Fibroblast of skin of abdomen (primary cell): ENCODE measurements at regions not wholly inside any gene's neighbourhood (a gene's known extent, or its start where the extent isn't known, plus 50 kb on each side); places are given as distances from the start of the nearest gene placed in this dataset.
A peak's percentile ranks its signal among the peaks of the same experiment; 100 is the strongest.

Source experiments
- DNase-seq: peaks from one replicate; pipeline ENCODE4 v3.0.0-alpha.2; 2013

DNA sequence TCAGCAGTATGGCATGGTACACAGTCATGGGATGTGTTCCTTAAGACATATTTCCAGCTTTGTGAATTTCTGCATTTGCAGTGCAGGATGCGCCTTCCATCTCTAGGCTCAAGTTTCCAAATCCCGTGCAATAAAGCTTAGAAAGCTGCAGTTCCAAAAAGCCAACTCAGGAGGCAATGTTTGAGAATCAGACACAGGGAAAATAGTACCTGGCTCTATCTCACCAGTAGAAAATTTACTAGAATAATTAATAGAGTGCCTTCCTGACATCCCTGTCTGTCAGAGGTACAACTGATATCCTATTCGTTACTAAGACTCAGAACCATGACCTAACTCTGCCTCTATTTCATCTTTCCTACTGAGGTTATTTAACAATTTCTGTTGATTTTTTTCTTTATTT, 1333.0 kb downstream of the PCDH19 start:
- DNase-seq = no peak

DNA sequence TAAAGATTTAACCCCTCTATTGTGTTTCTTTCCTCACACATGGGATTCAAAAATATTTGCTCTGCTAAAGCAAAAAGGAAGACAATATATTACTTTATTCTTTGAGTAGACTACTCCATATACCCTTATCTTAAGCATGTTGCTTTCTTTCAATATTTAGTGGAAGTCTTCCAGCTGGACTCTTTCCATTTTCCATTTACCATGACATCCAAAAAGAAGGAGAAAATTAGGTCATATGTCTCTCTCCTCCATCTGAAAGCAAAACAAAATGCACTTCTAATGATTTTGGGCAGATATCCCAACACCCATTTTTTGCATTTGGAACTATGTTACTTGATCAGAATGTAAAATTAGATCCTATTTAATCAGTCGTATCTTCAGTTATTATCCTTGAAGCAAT, 1336.5 kb downstream of the PCDH19 start:
- no peak for DNase-seq

DNA sequence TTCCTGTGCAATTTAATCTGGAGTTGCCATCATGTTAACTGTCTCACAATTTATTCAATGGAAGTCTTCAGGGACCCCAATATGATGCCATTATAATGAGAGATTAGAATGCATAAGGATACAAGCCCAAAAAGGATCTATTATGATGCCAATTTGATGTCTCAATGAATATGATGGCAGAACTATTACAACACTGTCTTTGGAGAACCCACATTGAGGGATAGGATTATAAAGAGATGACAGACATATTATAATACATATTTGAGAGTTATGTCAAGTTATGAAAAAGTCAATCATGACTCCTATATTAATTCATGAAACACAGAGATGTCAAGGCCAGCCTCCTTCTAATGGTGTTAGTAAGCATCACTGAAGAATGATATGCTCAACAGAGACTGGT, 1358.4 kb downstream of the PCDH19 start:
- DNase-seq = no peak

DNA sequence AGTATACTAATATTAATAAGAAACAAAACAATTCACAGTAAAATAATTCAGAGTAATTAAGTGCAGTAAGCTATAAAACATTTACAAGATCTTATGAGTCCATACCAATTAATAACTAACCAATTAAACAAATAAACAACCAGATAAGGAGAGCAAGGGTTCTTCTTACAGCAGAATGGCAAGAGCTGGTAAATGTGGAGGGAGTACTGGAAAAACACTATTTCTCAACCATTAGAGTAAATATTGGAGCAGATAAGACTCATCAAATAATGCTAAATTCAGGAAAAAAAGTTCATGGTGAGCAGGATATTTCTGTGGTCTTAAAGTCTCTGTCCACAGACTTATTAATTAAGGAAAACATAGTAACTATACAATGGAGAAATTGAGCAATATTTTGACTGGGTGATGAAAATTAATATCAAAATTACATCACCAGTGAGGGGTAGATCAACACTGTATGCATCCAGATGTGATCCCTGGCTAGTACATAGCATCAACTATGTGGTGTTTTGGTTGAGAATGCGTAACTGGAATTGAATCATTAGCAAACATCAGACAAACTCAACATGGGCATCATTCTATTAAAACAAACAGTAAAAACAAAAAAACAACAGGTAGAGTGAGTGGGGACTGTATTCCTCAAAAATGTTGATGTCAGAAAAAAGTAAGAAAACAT, 1376.7 kb downstream of the PCDH19 start:
- no peak for DNase-seq

- DNase-seq = no peak
These were observed 1399.1 kb downstream of the PCDH19 start for GRCh38 chrX:99010957-99011356.

DNA sequence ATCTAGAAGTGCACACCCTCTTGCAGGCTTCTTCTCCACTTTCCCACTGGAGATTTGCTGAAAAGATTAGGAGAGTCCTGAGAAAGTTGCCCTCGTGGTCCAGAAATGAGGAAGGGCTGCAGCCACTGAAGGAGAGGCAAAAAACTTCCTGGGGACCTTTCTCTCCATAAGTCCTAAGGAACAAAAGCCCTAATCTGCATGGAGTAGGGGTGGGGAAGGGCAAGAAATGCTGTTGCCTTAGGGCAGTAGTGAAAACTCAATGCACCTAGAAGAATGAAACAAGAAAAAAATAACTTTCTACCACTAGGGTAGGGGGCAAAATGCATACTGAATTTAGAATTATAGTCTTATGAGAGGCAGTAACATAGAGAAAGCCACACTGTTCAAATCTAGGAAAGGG, 1408.8 kb downstream of the PCDH19 start:
- no peak for DNase-seq

DNA sequence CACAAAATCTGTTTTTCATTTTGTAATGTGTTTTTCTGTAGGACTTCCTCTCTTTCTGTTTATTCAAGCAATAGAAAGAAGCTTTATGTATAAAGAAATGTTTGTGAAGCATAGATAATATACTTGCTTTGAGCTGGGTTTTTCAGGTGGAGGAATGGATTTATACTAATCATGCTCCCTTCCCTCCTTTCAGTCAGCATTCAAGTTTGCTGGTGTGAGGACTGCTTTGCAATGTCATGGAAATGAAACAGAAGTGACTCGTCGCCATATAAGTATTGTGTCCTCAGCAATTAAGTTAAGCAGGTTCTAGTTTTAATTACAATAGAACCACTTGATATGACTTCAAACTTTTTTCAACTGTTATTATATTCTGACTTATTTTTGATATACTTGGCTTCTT, 1447.1 kb downstream of the PCDH19 start:
- DNase-seq = no peak

- no peak for DNase-seq
These were observed 1454.1 kb downstream of the PCDH19 start for GRCh38 chrX:98956014-98956413.

GRCh38 chrX:98939456-98939855, 1470.6 kb downstream of the PCDH19 start:
- no peak for DNase-seq

DNA sequence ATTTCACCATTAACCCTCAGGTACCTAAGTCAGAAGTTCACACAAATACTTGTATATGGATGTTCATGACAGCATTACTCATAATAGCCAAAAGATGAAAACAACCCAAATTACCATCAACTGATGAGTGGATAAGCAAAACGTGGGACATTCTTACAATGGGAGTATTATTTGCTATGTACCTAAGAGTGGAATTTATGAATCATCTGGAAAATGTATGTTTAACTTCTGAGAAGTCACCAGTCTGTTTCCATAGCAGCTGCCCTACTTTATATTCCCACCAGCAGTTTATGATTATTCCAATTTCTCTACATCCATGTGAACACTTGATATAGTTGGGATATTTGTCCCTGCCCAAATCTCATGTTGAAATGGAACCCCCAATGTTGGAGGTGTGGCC, 1478.9 kb downstream of the PCDH19 start:
- peak; percentile 0 for DNase-seq

- no peak for DNase-seq
These were observed 1485.6 kb downstream of the PCDH19 start for GRCh38 chrX:98924511-98924910.

GRCh38 chrX:98897191-98897590, 1512.9 kb downstream of the PCDH19 start:
- DNase-seq = no peak

DNA sequence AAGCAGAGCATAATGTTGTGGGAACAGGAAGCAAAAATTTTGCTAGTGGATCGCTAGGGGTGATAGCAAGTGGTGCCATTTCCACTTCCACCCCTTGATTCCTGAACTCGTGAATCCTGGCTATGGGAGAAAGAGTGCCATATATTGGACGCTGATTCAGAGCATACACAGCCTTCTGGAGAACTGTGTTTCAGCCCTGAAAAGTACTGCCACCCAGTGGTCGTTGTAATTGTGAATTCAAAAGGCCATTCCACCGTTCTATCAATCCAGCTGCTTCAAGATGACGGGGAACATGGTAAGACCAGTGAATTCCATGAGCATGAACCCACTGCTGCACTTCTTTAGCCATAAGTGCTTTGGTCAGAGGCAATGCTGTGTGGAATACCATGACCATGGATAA, 1559.4 kb downstream of the PCDH19 start:
- peak; percentile 1 for DNase-seq
